BE2C (cell line): ENCODE measurements at regions not wholly inside any gene's neighbourhood (a gene's known extent, or its start where the extent isn't known, plus 50 kb on each side); places are given as distances from the start of the nearest gene placed in this dataset.

Experiments
- DNase-seq: peaks from one replicate; pipeline ENCODE4 v3.0.0-alpha.2; 2020
- H3K27me3 ChIP-seq: fragments of 250-450 bp; sonication (Bioruptor Pico); 2 replicates; pipeline ENCODE4 v1.5.1; 2020; ENCODE audit warnings: mild to moderate bottlenecking
- H3K36me3 ChIP-seq: fragments of 250-450 bp; sonication (Bioruptor Pico); 2 replicates; pipeline ENCODE4 v1.5.1; 2020; ENCODE audit warnings: mild to moderate bottlenecking
- H3K4me1 ChIP-seq: fragments of 250-450 bp; sonication (Bioruptor Pico); 2 replicates; pipeline ENCODE4 v1.5.1; 2020
- H3K4me3 ChIP-seq: 2 replicates; pipeline ENCODE4 v1.5.1; 2011; ENCODE audit warnings: low read depth, low read length
- H3K9me3 ChIP-seq: fragments of 250-450 bp; sonication (Bioruptor Pico); 2 replicates; pipeline ENCODE4 v1.5.1; 2020
- TF ChIP-seq, protein P1 (sequence below): IDR thresholded peaks from 2 replicates; pipeline ENCODE4 v1.5.1; 2012; ENCODE audit warnings: mild to moderate bottlenecking, low read depth, low read length

DNA sequence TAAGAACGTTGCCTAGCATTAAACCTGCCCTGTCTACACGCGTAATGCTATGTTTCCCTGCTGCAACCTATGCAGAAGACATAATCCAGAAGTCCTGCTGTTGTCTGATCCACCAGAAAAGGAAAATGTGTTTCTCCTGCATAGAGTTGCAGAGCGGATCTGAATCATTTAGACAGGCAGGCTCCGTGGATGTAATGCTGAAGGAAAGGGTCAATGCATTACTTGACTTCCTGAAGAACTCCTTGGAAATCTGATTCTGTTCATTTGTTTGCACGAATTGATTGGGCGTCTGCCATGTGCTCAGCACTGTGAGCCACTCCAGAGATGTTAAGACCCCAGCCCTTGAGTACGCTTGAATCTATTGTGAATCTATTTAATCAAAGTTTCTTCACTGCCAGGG is 83.4 kb downstream of the FOXL1 start:
- TF ChIP-seq, protein P1, sequence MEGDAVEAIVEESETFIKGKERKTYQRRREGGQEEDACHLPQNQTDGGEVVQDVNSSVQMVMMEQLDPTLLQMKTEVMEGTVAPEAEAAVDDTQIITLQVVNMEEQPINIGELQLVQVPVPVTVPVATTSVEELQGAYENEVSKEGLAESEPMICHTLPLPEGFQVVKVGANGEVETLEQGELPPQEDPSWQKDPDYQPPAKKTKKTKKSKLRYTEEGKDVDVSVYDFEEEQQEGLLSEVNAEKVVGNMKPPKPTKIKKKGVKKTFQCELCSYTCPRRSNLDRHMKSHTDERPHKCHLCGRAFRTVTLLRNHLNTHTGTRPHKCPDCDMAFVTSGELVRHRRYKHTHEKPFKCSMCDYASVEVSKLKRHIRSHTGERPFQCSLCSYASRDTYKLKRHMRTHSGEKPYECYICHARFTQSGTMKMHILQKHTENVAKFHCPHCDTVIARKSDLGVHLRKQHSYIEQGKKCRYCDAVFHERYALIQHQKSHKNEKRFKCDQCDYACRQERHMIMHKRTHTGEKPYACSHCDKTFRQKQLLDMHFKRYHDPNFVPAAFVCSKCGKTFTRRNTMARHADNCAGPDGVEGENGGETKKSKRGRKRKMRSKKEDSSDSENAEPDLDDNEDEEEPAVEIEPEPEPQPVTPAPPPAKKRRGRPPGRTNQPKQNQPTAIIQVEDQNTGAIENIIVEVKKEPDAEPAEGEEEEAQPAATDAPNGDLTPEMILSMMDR = no peak
- no peaks in the 10 kb centered on the region for H3K9me3 ChIP-seq
- no peak for DNase-seq
- no peak overlapping the region for H3K4me3 ChIP-seq
- no peaks in the 10 kb centered on the region for H3K4me1 ChIP-seq
- peaks cover 8% of the 10 kb centered on the region for H3K27me3 ChIP-seq
- no peaks in the 10 kb centered on the region for H3K36me3 ChIP-seq

DNA sequence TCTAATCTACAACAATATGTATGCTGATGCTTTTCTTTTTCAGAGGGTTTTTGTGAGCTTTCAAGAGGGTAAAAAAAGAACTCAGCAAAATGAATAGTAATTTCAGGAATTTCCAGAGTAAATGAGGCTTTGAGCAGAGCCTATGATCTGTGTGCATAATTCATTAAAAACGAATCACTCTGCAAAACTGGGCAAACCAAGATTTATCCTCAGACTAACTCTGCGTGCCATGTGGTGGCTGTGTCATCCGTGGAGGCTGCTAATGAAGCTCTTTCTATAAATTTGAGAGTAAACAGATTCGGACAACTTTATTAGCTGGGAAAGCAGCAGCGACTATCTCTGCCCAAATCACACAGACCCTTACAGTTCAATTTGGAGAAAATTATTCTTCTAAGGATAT is 83.8 kb downstream of the FOXL1 start:
- DNase-seq = no peak
- H3K4me1 ChIP-seq = no peaks in the 10 kb centered on the region
- peaks cover 8% of the 10 kb centered on the region for H3K27me3 ChIP-seq
- no peak overlapping the region for H3K4me3 ChIP-seq
- TF ChIP-seq, protein P1 = no peak
- H3K36me3 ChIP-seq = no peaks in the 10 kb centered on the region
- no peaks in the 10 kb centered on the region for H3K9me3 ChIP-seq

DNA sequence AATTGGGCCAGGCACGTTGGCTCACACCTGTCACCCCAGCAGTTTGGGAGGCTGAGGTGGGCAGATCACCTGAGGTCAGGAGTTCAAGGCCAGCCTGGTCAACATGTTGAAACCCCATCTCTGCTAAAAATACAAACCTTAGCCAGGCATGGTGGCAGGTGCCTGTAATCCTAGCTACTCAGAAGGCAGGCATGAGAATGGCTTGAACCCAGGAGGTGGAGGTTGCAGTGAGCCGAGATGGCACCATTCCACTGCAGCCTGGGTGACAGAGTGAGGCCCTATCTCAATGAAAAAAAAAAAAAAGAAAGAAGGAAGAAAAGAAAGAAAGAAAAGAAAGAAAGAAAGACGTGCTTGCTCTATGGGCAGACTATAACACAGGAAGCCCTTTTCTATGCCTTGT is 84.4 kb downstream of the FOXL1 start:
- TF ChIP-seq, protein P1 = no peak
- Histone ChIP-seq H3K36me3 (no peaks in the 10 kb centered on the region), H3K4me3 (no peak overlapping the region), H3K27me3 (peaks cover 8% of the 10 kb centered on the region), H3K9me3 (no peaks in the 10 kb centered on the region), H3K4me1 (no peaks in the 10 kb centered on the region)
- no peak for DNase-seq

DNA sequence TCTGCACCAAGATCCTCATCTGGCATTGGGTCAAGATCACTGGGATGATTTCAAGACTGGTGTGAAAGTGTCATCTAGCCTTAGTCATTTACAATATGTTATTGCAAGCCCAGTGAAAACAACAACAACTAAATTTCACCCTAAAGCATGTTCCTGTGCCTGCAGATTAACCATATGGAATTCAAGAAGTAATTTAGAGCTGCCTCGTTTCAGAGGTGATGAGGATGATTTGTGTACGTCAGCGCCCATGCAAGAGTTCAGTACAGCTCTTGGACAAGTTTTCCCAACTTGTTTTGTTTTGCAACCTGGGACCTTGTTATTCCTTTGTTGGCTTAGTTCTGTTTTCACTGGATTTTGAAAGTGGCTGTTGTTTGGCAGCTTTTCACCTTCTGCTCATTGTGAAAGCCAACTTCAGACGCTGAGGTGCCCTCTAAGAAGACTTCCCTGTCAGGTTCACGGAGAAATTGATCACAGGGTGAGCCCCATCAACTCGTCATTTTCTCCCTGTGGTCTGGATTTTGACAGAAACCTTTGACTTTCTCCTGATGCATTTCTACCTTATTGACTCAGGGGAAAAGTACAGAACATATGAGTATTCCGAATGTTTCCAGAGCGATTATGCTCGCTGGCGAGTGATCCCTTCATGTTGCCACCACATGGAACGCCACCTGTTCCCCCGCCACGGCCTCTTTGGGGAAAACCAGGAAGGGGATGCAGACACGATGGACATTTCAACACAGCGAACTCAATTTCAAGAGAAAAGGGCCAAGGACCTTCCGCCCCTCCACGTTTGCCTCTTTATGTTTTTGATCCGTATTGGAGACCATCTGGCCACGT is 85.6 kb downstream of the FOXL1 start:
- Histone ChIP-seq H3K36me3 (no peaks in the 10 kb centered on the region), H3K4me1 (no peaks in the 10 kb centered on the region), H3K9me3 (no peaks in the 10 kb centered on the region), H3K27me3 (peaks cover 8% of the 10 kb centered on the region), H3K4me3 (no peak overlapping the region)
- TF ChIP-seq, protein P1 = no peak
- DNase-seq = no peak

DNA sequence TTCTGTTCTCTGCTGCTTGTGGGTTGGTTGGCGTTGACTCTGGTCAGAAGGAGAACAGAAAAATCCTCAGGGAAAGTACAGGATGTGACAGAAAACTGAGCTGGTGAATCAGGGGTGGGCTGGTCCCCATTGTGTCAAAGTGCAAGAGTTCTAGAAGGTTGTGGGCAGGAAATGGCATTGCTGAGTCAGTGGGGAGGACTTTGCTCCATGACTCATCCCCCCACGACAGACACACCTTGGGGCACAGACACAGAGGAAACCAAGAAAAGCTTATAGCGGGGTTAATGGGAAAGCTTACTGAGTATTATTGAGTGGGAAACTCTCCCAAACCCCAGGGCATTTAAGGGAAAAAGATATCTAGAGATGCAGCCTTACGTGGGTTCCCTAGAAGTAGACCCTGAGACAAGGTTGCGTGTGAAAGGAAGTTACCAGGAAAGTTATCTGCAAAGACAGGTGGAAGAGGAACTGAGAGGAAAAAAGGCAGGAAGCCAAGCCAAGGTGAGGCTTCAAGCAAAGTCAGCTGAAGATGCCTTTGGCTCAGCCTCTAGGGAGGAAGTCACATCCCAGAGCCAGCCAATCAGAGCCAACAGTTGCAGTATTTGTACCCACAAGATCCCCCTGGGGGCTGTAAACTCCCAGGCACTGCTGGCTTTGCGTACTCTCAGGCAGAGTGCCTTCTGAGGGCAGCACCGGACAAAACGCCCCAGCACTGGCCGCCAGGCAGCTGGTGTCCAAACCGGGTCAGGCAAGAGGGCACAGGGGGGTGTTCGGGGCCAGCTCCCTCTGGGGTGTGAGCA is 86.4 kb downstream of the FOXL1 start:
- Histone ChIP-seq H3K36me3 (no peaks in the 10 kb centered on the region), H3K9me3 (no peaks in the 10 kb centered on the region), H3K27me3 (peaks cover 9% of the 10 kb centered on the region), H3K4me3 (no peak overlapping the region), H3K4me1 (no peaks in the 10 kb centered on the region)
- DNase-seq = no peak
- TF ChIP-seq, protein P1 = no peak

DNA sequence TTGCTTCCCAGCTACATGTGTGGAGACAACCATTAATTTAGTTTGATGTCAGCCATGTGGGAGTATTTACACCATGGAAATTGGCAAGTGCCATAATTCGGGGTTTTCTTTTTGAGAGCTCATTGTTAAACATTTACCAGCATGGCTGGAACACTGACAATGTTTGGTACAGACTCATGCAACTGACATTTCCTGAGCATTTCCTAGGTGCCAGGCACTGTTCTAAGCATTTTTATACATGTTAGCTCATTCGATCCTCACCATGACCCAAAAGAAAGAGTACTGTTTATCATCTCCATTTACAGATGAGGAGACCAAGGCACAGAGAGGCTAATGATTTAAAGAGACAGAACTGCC is 86.9 kb downstream of the FOXL1 start:
- DNase-seq = no peak
- Histone ChIP-seq H3K27me3 (peaks cover 13% of the 10 kb centered on the region), H3K9me3 (no peaks in the 10 kb centered on the region), H3K4me1 (no peaks in the 10 kb centered on the region), H3K36me3 (no peaks in the 10 kb centered on the region), H3K4me3 (no peak overlapping the region)
- TF ChIP-seq, protein P1 = no peak
